ENCODE measurements at regions not wholly inside any gene's neighbourhood (a gene's known extent, or its start where the extent isn't known, plus 50 kb on each side); places are given as distances from the start of the nearest gene placed in this dataset.

DNA sequence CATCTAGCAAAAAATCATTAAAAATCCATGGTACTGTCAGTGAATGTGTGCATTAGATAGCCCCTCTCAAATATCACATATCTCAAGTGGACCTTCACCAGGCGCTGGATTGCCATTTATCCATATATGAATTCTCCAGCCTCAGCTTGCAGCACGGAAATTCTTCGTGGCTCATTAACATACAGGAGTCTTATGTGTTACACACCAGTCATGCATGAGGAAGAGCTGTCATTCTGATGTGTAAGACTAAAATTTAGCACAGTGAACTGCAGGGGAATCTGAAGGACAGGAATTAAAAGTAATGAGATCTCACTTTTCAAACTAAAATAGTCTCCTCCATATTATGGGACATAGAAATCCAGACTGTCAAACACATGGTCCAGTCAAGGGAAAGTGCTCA is 542.4 kb upstream of the DPP6 start:
- TF ChIP-seq, protein P1, sequence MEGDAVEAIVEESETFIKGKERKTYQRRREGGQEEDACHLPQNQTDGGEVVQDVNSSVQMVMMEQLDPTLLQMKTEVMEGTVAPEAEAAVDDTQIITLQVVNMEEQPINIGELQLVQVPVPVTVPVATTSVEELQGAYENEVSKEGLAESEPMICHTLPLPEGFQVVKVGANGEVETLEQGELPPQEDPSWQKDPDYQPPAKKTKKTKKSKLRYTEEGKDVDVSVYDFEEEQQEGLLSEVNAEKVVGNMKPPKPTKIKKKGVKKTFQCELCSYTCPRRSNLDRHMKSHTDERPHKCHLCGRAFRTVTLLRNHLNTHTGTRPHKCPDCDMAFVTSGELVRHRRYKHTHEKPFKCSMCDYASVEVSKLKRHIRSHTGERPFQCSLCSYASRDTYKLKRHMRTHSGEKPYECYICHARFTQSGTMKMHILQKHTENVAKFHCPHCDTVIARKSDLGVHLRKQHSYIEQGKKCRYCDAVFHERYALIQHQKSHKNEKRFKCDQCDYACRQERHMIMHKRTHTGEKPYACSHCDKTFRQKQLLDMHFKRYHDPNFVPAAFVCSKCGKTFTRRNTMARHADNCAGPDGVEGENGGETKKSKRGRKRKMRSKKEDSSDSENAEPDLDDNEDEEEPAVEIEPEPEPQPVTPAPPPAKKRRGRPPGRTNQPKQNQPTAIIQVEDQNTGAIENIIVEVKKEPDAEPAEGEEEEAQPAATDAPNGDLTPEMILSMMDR (conservative IDR thresholded peaks at IDR 0.05 in 1 of 2, IDR thresholded peaks at IDR 0.05 in 1 of 2; ENCODE audit: extremely low read depth in 1 of 2, insufficient read depth in 1 of 2, low read depth in 1 of 2, low read length in 2 of 2), result no peak
- TF ChIP-seq EZH2 (IDR thresholded peaks at IDR 0.05; ENCODE audit: borderline replicate concordance, low read length), result no peak
